HL-60 (cell line): ENCODE measurements at regions not wholly inside any gene's neighbourhood (a gene's known extent, or its start where the extent isn't known, plus 50 kb on each side); places are given as distances from the start of the nearest gene placed in this dataset.

ENCODE experiments used
- DNase-seq, 2 experiments: peaks; one replicate each; pipeline ENCODE4 v3.0.0-alpha.2; 2010 to 2020; ENCODE audit warnings: low read depth in 1 of 2, low spot score in 1 of 2
- H3K27ac ChIP-seq: fragments of 250-450 bp; sonication (Bioruptor Pico); replicated peaks from 2 replicates; pipeline ENCODE4 v1.5.1; 2020; ENCODE audit warnings: mild to moderate bottlenecking, moderate library complexity
- H3K27me3 ChIP-seq: fragments of 250-450 bp; sonication (Bioruptor Pico); 2 replicates; pipeline ENCODE4 v1.5.1; 2021; ENCODE audit warnings: mild to moderate bottlenecking, moderate library complexity; ENCODE audit not compliant: insufficient read depth, poor library complexity, severe bottlenecking
- H3K4me3 ChIP-seq: replicated peaks from 2 replicates; pipeline ENCODE4 v1.5.1; 2011; ENCODE audit warnings: mild to moderate bottlenecking, control low read depth, low read length; ENCODE audit not compliant: insufficient read depth
- CTCF ChIP-seq: IDR thresholded peaks from one replicate; pipeline ENCODE4 v1.5.1; 2011; ENCODE audit warnings: low read length, control low read depth, inconsistent platforms; ENCODE audit not compliant: insufficient read depth
- GABPA ChIP-seq: IDR thresholded peaks from 2 replicates; pipeline ENCODE4 v1.6.1; 2012; ENCODE audit warnings: low read depth
- POLR2AphosphoS5 ChIP-seq: IDR thresholded peaks from 2 replicates; pipeline ENCODE4 v1.6.1; 2012; ENCODE audit warnings: low read depth
- REST ChIP-seq: IDR thresholded peaks from 2 replicates; pipeline ENCODE4 v1.6.1; 2012; ENCODE audit warnings: low read depth; ENCODE audit not compliant: insufficient replicate concordance
- SPI1 ChIP-seq: IDR thresholded peaks from 2 replicates; pipeline ENCODE4 v1.6.1; 2012; ENCODE audit warnings: low read depth, mild to moderate bottlenecking, borderline replicate concordance

GRCh38 chr7:12470930-12471329 lies 67.3 kb upstream of the VWDE start:
- Histone ChIP-seq H3K27ac (no peak overlapping the region), H3K27me3 (no peaks in the 10 kb centered on the region), H3K4me3 (no peak overlapping the region)
- TF ChIP-seq SPI1 (no peak), GABPA (no peak), REST (no peak), POLR2AphosphoS5 (no peak), CTCF (no peak)
- no peak for DNase-seq

GRCh38 chr7:12474035-12474434 lies 70.4 kb upstream of the VWDE start:
- Histone ChIP-seq H3K27ac (no peak overlapping the region), H3K27me3 (no peaks in the 10 kb centered on the region)

More at GRCh38 chr7:12474035-12474434, 70.4 kb upstream of the VWDE start:
- H3K4me3 ChIP-seq, result no peak overlapping the region
- TF ChIP-seq REST (no peak), GABPA (no peak), SPI1 (no peak), POLR2AphosphoS5 (no peak), CTCF (no peak)
- DNase-seq, result no peak
